Uterus (tissue), 3 donors: ENCODE measurements at regions not wholly inside any gene's neighbourhood (a gene's known extent, or its start where the extent isn't known, plus 50 kb on each side); places are given as distances from the start of the nearest gene placed in this dataset.

Experiments used
- DNase-seq, 2 donors: peaks; one replicate each; pipeline ENCODE4 v3.0.0-alpha.2; 2019 to 2020
- H3K27ac ChIP-seq, 2 donors: fragments of 200-600 bp; sonication (generic); 1 replicate in 1 of 2; 2 replicates in 1 of 2; pipeline ENCODE4 v1.5.1; 2016 to 2018
- H3K27me3 ChIP-seq, 2 donors: fragments of 200-600 bp; sonication (generic); one replicate each; pipeline ENCODE4 v1.5.1; 2018 to 2019; ENCODE audit warnings: control low read depth in 1 of 2
- H3K36me3 ChIP-seq, 2 donors: fragments of 200-600 bp; sonication (generic); one replicate each; pipeline ENCODE4 v1.5.1; 2019; ENCODE audit warnings: control low read depth in 1 of 2
- H3K4me1 ChIP-seq, 2 donors: fragments of 200-600 bp; sonication (generic); one replicate each; pipeline ENCODE4 v1.5.1; 2018 to 2019; ENCODE audit warnings: control low read depth in 1 of 2
- H3K4me3 ChIP-seq, 2 donors: fragments of 200-600 bp; sonication (generic); 1 replicate in 1 of 2; 2 replicates in 1 of 2; pipeline ENCODE4 v1.5.1; 2018 to 2019; ENCODE audit warnings: mild to moderate bottlenecking in 1 of 2
- H3K9me3 ChIP-seq, 2 donors: fragments of 200-600 bp; sonication (generic); one replicate each; pipeline ENCODE4 v1.5.1; 2019; ENCODE audit warnings: control low read depth in 1 of 2
- POLR2A ChIP-seq, 2 donors: fragments of 450-650 bp; IDR thresholded peaks; one replicate each; pipeline ENCODE4 v1.6.1; 2016; ENCODE audit warnings: antibody characterized with exemption in 2 of 2, mild to moderate bottlenecking in 1 of 2, moderate library complexity in 1 of 2
- intact Hi-C: fragments of 100-400 bp; cut with DNase I; formaldehyde crosslinking; loops from one replicate; pipeline ENCODE4 v1.15.1; 2023; ENCODE audit warnings: low total_unique reads
- TF ChIP-seq, protein P1 (sequence below), 4 experiments: fragments of 200-600 bp in 2 of 4; fragments of 450-650 bp in 2 of 4; sonication (generic) in 2 of 4; IDR thresholded peaks; one replicate each; pipeline ENCODE4 v1.5.1; 2016 to 2019; ENCODE audit warnings: antibody characterized with exemption in 4 of 4, mild to moderate bottlenecking in 2 of 4, moderate library complexity in 1 of 4
- donor health status: DM: yes; HTN: yes; CAD: no.

DNA sequence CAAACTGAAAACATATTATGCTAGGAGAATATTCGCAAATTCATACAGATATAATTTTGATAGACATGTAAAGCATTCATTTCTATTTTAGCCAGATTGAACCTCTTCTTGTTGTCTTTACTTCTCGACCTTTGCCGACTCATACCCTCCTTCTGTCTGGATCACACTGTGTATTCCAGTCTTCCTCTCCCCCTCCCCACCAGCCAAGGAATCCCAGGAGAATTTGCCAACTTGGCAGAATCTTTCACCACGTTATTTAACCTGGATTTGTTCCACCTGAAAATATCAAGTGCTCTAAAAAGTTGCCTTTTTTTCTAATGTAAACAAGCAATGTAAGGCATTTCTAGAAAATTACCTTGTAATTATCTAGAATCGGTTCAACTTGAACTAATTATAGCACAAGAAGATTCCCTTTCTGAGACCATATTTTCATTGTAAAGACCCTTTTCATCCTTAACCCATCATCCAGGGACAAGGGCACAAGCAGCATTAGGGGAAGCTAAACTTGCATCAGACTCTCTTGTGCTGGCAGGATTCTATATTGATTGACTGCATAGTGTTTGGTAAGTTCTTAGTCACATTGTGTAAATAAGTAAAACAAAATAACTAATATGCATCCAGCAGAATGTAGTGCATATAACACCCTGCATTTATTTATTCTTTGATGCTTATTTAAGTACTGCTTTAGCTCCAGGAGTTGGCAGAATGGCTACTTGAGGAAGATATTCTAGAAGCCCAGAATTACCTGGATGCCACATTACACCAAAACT, 1328.7 kb upstream of the NXPH2 start:
- H3K27me3 ChIP-seq = no peaks in the 10 kb centered on the region
- no peak for TF ChIP-seq POLR2A (IDR thresholded peaks at IDR 0.05)
- TF ChIP-seq, protein P1, sequence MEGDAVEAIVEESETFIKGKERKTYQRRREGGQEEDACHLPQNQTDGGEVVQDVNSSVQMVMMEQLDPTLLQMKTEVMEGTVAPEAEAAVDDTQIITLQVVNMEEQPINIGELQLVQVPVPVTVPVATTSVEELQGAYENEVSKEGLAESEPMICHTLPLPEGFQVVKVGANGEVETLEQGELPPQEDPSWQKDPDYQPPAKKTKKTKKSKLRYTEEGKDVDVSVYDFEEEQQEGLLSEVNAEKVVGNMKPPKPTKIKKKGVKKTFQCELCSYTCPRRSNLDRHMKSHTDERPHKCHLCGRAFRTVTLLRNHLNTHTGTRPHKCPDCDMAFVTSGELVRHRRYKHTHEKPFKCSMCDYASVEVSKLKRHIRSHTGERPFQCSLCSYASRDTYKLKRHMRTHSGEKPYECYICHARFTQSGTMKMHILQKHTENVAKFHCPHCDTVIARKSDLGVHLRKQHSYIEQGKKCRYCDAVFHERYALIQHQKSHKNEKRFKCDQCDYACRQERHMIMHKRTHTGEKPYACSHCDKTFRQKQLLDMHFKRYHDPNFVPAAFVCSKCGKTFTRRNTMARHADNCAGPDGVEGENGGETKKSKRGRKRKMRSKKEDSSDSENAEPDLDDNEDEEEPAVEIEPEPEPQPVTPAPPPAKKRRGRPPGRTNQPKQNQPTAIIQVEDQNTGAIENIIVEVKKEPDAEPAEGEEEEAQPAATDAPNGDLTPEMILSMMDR (IDR thresholded peaks at IDR 0.05) = no peak
- no peak overlapping the region for H3K27ac ChIP-seq
- H3K36me3 ChIP-seq = no peaks in the 10 kb centered on the region
- no peaks in the 10 kb centered on the region for H3K4me1 ChIP-seq
- intact Hi-C loops = no loop called here
- no peak for DNase-seq
- H3K4me3 ChIP-seq = no peak overlapping the region
- H3K9me3 ChIP-seq = no peaks in the 10 kb centered on the region

DNA sequence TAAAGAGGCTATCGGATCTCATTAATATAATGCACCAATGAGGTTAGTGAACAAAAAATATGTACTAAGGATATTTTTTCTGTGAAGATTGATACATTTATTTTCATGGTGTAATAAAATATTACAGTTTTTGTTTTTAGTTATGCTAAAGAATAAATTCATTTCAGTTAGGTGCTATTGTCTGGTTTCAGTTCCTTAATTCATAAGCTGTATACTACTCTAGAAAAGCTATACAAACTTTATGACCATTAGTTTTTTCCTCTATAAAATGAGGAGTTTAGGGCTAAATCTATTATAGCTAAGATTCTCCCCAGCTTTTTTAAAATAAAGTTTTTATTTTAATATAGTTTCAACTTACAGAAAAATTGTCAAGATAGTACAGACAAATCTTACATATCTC, 1311.7 kb upstream of the NXPH2 start:
- Histone ChIP-seq H3K4me1 (no peaks in the 10 kb centered on the region), H3K36me3 (no peaks in the 10 kb centered on the region), H3K9me3 (no peaks in the 10 kb centered on the region), H3K4me3 (no peak overlapping the region), H3K27ac (no peak overlapping the region), H3K27me3 (no peaks in the 10 kb centered on the region)
- intact Hi-C loops = no loop called here
- no peak for DNase-seq
- TF ChIP-seq, protein P1 (IDR thresholded peaks at IDR 0.05) = no peak
- no peak for TF ChIP-seq POLR2A (IDR thresholded peaks at IDR 0.05)

DNA sequence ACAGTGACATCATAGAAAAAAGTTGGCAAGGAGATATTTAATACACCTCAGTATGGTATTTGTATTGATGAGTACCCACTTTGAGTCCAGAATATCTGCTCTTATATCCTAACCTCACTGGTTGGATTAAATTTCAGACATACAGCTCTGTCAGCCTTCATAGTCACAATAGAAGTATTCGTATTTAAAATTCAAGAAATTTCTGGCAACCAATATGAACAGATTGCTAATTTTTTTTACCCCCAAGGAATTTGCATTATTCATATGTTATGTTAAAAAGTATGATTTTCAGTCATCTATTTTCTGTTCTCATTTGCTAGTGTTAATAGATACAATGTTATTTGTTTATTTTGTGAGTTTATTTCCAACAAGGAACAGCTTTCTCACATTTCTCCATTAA, 1306.8 kb upstream of the NXPH2 start:
- H3K36me3 ChIP-seq = no peaks in the 10 kb centered on the region
- no peak overlapping the region for H3K4me3 ChIP-seq
- TF ChIP-seq POLR2A (IDR thresholded peaks at IDR 0.05) = no peak
- TF ChIP-seq, protein P1 (IDR thresholded peaks at IDR 0.05) = no peak
- no peak for DNase-seq
- H3K27me3 ChIP-seq = no peaks in the 10 kb centered on the region
- no peaks in the 10 kb centered on the region for H3K9me3 ChIP-seq
- intact Hi-C loops = no loop called here
- no peak overlapping the region for H3K27ac ChIP-seq
- H3K4me1 ChIP-seq = no peaks in the 10 kb centered on the region

DNA sequence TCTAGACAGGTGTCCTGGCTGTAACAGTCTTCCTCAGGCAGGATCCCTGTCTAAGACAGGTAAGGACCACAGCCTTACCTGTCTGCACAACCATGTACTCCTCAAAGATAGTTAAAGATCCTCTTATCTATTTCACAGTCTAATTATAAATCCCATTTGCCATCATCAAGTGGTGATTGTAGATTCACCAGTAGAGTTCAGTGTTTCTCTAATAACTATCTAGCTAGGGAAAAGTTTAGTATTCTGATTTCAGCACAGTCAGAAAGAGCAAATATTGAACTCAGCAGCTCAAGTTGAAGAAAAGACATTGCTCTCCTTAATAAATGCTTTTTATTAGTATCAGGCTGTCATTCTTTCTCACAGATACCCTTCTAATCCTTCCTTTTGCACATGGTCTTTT, 1305.5 kb upstream of the NXPH2 start:
- Histone ChIP-seq H3K9me3 (no peaks in the 10 kb centered on the region), H3K4me1 (no peaks in the 10 kb centered on the region), H3K4me3 (no peak overlapping the region), H3K27me3 (no peaks in the 10 kb centered on the region), H3K27ac (no peak overlapping the region), H3K36me3 (no peaks in the 10 kb centered on the region)
- DNase-seq = no peak
- TF ChIP-seq POLR2A (IDR thresholded peaks at IDR 0.05) = no peak
- TF ChIP-seq, protein P1 (IDR thresholded peaks at IDR 0.05) = no peak
- intact Hi-C loops = no loop called here

DNA sequence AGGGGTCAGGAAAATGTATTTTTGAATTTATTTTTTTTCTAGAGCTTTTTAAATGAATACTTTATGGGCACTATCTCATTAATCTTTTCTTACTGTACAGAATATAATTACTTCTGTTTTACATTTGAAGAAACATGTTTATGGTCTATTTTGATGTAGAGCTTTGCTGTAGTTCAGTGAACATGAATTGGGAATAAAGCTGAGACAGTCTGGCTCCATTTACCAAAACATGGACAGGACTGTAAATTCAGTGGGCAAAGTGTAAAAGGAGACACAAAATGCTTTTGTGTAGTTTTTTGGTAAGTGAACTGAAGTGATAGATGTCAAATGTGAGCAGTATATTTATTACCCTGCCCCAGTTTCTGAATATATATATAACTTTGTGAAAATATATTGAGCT, 1298.8 kb upstream of the NXPH2 start:
- Histone ChIP-seq H3K4me1 (no peaks in the 10 kb centered on the region), H3K36me3 (no peaks in the 10 kb centered on the region), H3K4me3 (no peak overlapping the region), H3K9me3 (no peaks in the 10 kb centered on the region), H3K27ac (no peak overlapping the region), H3K27me3 (no peaks in the 10 kb centered on the region)
- DNase-seq = no peak
- intact Hi-C loops = no loop called here
- TF ChIP-seq, protein P1 (IDR thresholded peaks at IDR 0.05) = no peak
- no peak for TF ChIP-seq POLR2A (IDR thresholded peaks at IDR 0.05)
